ENCODE measurements at regions not wholly inside any gene's neighbourhood (a gene's known extent, or its start where the extent isn't known, plus 50 kb on each side); places are given as distances from the start of the nearest gene placed in this dataset.

- Histone ChIP-seq H3K4me1 (ENCODE audit: control insufficient read depth, insufficient read depth, low read length, poor library complexity, severe bottlenecking) (no peaks in the 10 kb centered on the region), H3K27ac (ENCODE audit: insufficient read depth, low read length, poor library complexity, severe bottlenecking) (no peak overlapping the region), H3K27me3 (replicated peaks; ENCODE audit: control insufficient read depth, insufficient read depth, low read length, poor library complexity, severe bottlenecking) (no peaks in the 10 kb centered on the region), H3K36me3 (ENCODE audit: control insufficient read depth, insufficient read depth, low read length) (no peaks in the 10 kb centered on the region), H3K4me3 (ENCODE audit: insufficient read depth, low read depth, low read length, poor library complexity, severe bottlenecking) (no peak overlapping the region), H3K9me3 (ENCODE audit: control insufficient read depth, low read length) (no peaks in the 10 kb centered on the region)
- no peak for DNase-seq
Observed at GRCh38 chr22:45094081-45094720, 69.5 kb upstream of the NUP50 start.

GRCh38 chr22:45094825-45095224, 68.9 kb upstream of the NUP50 start:
- H3K36me3 ChIP-seq (ENCODE audit: control insufficient read depth, insufficient read depth, low read length): no peaks in the 10 kb centered on the region
- no peaks in the 10 kb centered on the region for H3K4me1 ChIP-seq (ENCODE audit: control insufficient read depth, insufficient read depth, low read length, poor library complexity, severe bottlenecking)
- no peak overlapping the region for H3K4me3 ChIP-seq (ENCODE audit: insufficient read depth, low read depth, low read length, poor library complexity, severe bottlenecking)
- no peaks in the 10 kb centered on the region for H3K27me3 ChIP-seq (replicated peaks; ENCODE audit: control insufficient read depth, insufficient read depth, low read length, poor library complexity, severe bottlenecking)
- DNase-seq: no peak
- no peaks in the 10 kb centered on the region for H3K9me3 ChIP-seq (ENCODE audit: control insufficient read depth, low read length)
- H3K27ac ChIP-seq (ENCODE audit: insufficient read depth, low read length, poor library complexity, severe bottlenecking): no peak overlapping the region

GRCh38 chr22:45096256-45096907, 67.3 kb upstream of the NUP50 start:
- Histone ChIP-seq H3K4me3 (ENCODE audit: insufficient read depth, low read depth, low read length, poor library complexity, severe bottlenecking) (no peak overlapping the region), H3K9me3 (ENCODE audit: control insufficient read depth, low read length) (no peaks in the 10 kb centered on the region), H3K4me1 (ENCODE audit: control insufficient read depth, insufficient read depth, low read length, poor library complexity, severe bottlenecking) (no peaks in the 10 kb centered on the region), H3K36me3 (ENCODE audit: control insufficient read depth, insufficient read depth, low read length) (no peaks in the 10 kb centered on the region), H3K27ac (ENCODE audit: insufficient read depth, low read length, poor library complexity, severe bottlenecking) (no peak overlapping the region), H3K27me3 (replicated peaks; ENCODE audit: control insufficient read depth, insufficient read depth, low read length, poor library complexity, severe bottlenecking) (no peaks in the 10 kb centered on the region)
- peak in 1 of 3 donors; percentile 2 for DNase-seq

- no peak overlapping the region for H3K27ac ChIP-seq (ENCODE audit: insufficient read depth, low read length, poor library complexity, severe bottlenecking)
Observed at GRCh38 chr22:45097061-45097460, 66.7 kb upstream of the NUP50 start.

GRCh38 chr22:45098056-45098455, 65.7 kb upstream of the NUP50 start:
- Histone ChIP-seq H3K9me3 (ENCODE audit: control insufficient read depth, low read length) (no peaks in the 10 kb centered on the region), H3K36me3 (ENCODE audit: control insufficient read depth, insufficient read depth, low read length) (no peaks in the 10 kb centered on the region), H3K4me1 (ENCODE audit: control insufficient read depth, insufficient read depth, low read length, poor library complexity, severe bottlenecking) (no peaks in the 10 kb centered on the region), H3K4me3 (ENCODE audit: insufficient read depth, low read depth, low read length, poor library complexity, severe bottlenecking) (no peak overlapping the region), H3K27me3 (replicated peaks; ENCODE audit: control insufficient read depth, insufficient read depth, low read length, poor library complexity, severe bottlenecking) (no peaks in the 10 kb centered on the region), H3K27ac (ENCODE audit: insufficient read depth, low read length, poor library complexity, severe bottlenecking) (no peak overlapping the region)
- DNase-seq: no peak

More at GRCh38 chr22:45097061-45097460, 66.7 kb upstream of the NUP50 start:
- no peak overlapping the region for H3K4me3 ChIP-seq (ENCODE audit: insufficient read depth, low read depth, low read length, poor library complexity, severe bottlenecking)
- no peaks in the 10 kb centered on the region for H3K4me1 ChIP-seq (ENCODE audit: control insufficient read depth, insufficient read depth, low read length, poor library complexity, severe bottlenecking)
- no peak for DNase-seq
- H3K27me3 ChIP-seq (replicated peaks; ENCODE audit: control insufficient read depth, insufficient read depth, low read length, poor library complexity, severe bottlenecking): no peaks in the 10 kb centered on the region
- no peaks in the 10 kb centered on the region for H3K9me3 ChIP-seq (ENCODE audit: control insufficient read depth, low read length)
- no peaks in the 10 kb centered on the region for H3K36me3 ChIP-seq (ENCODE audit: control insufficient read depth, insufficient read depth, low read length)

- Histone ChIP-seq H3K27me3 (replicated peaks; ENCODE audit: control insufficient read depth, insufficient read depth, low read length, poor library complexity, severe bottlenecking) (no peaks in the 10 kb centered on the region), H3K9me3 (ENCODE audit: control insufficient read depth, low read length) (no peaks in the 10 kb centered on the region), H3K4me1 (ENCODE audit: control insufficient read depth, insufficient read depth, low read length, poor library complexity, severe bottlenecking) (no peaks in the 10 kb centered on the region), H3K36me3 (ENCODE audit: control insufficient read depth, insufficient read depth, low read length) (no peaks in the 10 kb centered on the region), H3K27ac (ENCODE audit: insufficient read depth, low read length, poor library complexity, severe bottlenecking) (no peak overlapping the region), H3K4me3 (ENCODE audit: insufficient read depth, low read depth, low read length, poor library complexity, severe bottlenecking) (no peak overlapping the region)
- no peak for DNase-seq
Observed at GRCh38 chr22:45099961-45100360, 63.8 kb upstream of the NUP50 start.

GRCh38 chr22:45101515-45102227, 62.1 kb upstream of the NUP50 start:
- Histone ChIP-seq H3K4me3 (ENCODE audit: insufficient read depth, low read depth, low read length, poor library complexity, severe bottlenecking) (no peak overlapping the region), H3K4me1 (ENCODE audit: control insufficient read depth, insufficient read depth, low read length, poor library complexity, severe bottlenecking) (no peaks in the 10 kb centered on the region), H3K9me3 (ENCODE audit: control insufficient read depth, low read length) (no peaks in the 10 kb centered on the region), H3K27ac (ENCODE audit: insufficient read depth, low read length, poor library complexity, severe bottlenecking) (no peak overlapping the region), H3K36me3 (ENCODE audit: control insufficient read depth, insufficient read depth, low read length) (no peaks in the 10 kb centered on the region), H3K27me3 (replicated peaks; ENCODE audit: control insufficient read depth, insufficient read depth, low read length, poor library complexity, severe bottlenecking) (no peaks in the 10 kb centered on the region)
- no peak for DNase-seq

GRCh38 chr22:45102896-45103420, 60.8 kb upstream of the NUP50 start:
- Histone ChIP-seq H3K27me3 (replicated peaks; ENCODE audit: control insufficient read depth, insufficient read depth, low read length, poor library complexity, severe bottlenecking) (no peaks in the 10 kb centered on the region), H3K4me3 (ENCODE audit: insufficient read depth, low read depth, low read length, poor library complexity, severe bottlenecking) (no peak overlapping the region), H3K4me1 (ENCODE audit: control insufficient read depth, insufficient read depth, low read length, poor library complexity, severe bottlenecking) (no peaks in the 10 kb centered on the region), H3K27ac (ENCODE audit: insufficient read depth, low read length, poor library complexity, severe bottlenecking) (no peak overlapping the region), H3K9me3 (ENCODE audit: control insufficient read depth, low read length) (no peaks in the 10 kb centered on the region), H3K36me3 (ENCODE audit: control insufficient read depth, insufficient read depth, low read length) (no peaks in the 10 kb centered on the region)
- no peak for DNase-seq

GRCh38 chr22:45103756-45104155, 60.0 kb upstream of the NUP50 start:
- no peaks in the 10 kb centered on the region for H3K9me3 ChIP-seq (ENCODE audit: control insufficient read depth, low read length)
- H3K4me1 ChIP-seq (ENCODE audit: control insufficient read depth, insufficient read depth, low read length, poor library complexity, severe bottlenecking): no peaks in the 10 kb centered on the region
- no peaks in the 10 kb centered on the region for H3K36me3 ChIP-seq (ENCODE audit: control insufficient read depth, insufficient read depth, low read length)
- H3K27ac ChIP-seq (ENCODE audit: insufficient read depth, low read length, poor library complexity, severe bottlenecking): no peak overlapping the region
- no peaks in the 10 kb centered on the region for H3K27me3 ChIP-seq (replicated peaks; ENCODE audit: control insufficient read depth, insufficient read depth, low read length, poor library complexity, severe bottlenecking)
- H3K4me3 ChIP-seq (ENCODE audit: insufficient read depth, low read depth, low read length, poor library complexity, severe bottlenecking): no peak overlapping the region
- no peak for DNase-seq

- Histone ChIP-seq H3K4me1 (ENCODE audit: control insufficient read depth, insufficient read depth, low read length, poor library complexity, severe bottlenecking) (no peaks in the 10 kb centered on the region), H3K27me3 (replicated peaks; ENCODE audit: control insufficient read depth, insufficient read depth, low read length, poor library complexity, severe bottlenecking) (no peaks in the 10 kb centered on the region), H3K36me3 (ENCODE audit: control insufficient read depth, insufficient read depth, low read length) (no peaks in the 10 kb centered on the region), H3K9me3 (ENCODE audit: control insufficient read depth, low read length) (no peaks in the 10 kb centered on the region), H3K27ac (ENCODE audit: insufficient read depth, low read length, poor library complexity, severe bottlenecking) (no peak overlapping the region), H3K4me3 (ENCODE audit: insufficient read depth, low read depth, low read length, poor library complexity, severe bottlenecking) (no peak overlapping the region)
- DNase-seq: no peak
Observed at GRCh38 chr22:45104313-45104712, 59.4 kb upstream of the NUP50 start.
